ENCODE measurements at regions not wholly inside any gene's neighbourhood (a gene's known extent, or its start where the extent isn't known, plus 50 kb on each side); places are given as distances from the start of the nearest gene placed in this dataset.
"Not testable (repeated sequence)": the region's sequence is repeated elsewhere in the genome, so short reads cannot be mapped to it uniquely, and the experiment has no call there.

- Histone ChIP-seq H3K36me3 (ENCODE audit: control insufficient read depth, insufficient read depth, low read length) (no peaks in the 10 kb centered on the region), H3K27ac (ENCODE audit: low read length) (no peak overlapping the region), H3K9me3 (ENCODE audit: control insufficient read depth, low read depth, low read length) (no peaks in the 10 kb centered on the region), H3K4me1 (ENCODE audit: control insufficient read depth, insufficient read depth, low read length) (peaks cover 10% of the 10 kb centered on the region), H3K27me3 (ENCODE audit: control insufficient read depth, insufficient read depth, low read length) (no peaks in the 10 kb centered on the region), H3K4me3 (ENCODE audit: low read length) (no peak overlapping the region)
- DNase-seq, result no peak
- WGBS (ENCODE audit: insufficient coverage, low lambda C conversion rate), result no CpG with 5 or more reads among the region's 2 CpGs
These were observed 294.9 kb upstream of the BOD1L1 start for GRCh38 chr4:13922459-13922858.

GRCh38 chr4:13922873-13923645 is 295.5 kb upstream of the BOD1L1 start:
- WGBS (ENCODE audit: insufficient coverage, low lambda C conversion rate), result no CpG with 5 or more reads among the region's 4 CpGs
- no peaks in the 10 kb centered on the region for H3K9me3 ChIP-seq (ENCODE audit: control insufficient read depth, low read depth, low read length)
- DNase-seq, result no peak
- H3K4me1 ChIP-seq (ENCODE audit: control insufficient read depth, insufficient read depth, low read length), result peaks cover 7% of the 10 kb centered on the region
- H3K27ac ChIP-seq (ENCODE audit: low read length), result no peak overlapping the region
- no peaks in the 10 kb centered on the region for H3K36me3 ChIP-seq (ENCODE audit: control insufficient read depth, insufficient read depth, low read length)
- no peak overlapping the region for H3K4me3 ChIP-seq (ENCODE audit: low read length)
- no peaks in the 10 kb centered on the region for H3K27me3 ChIP-seq (ENCODE audit: control insufficient read depth, insufficient read depth, low read length)

- no CpG with 5 or more reads among the region's 1 CpG for WGBS (ENCODE audit: insufficient coverage, low lambda C conversion rate)
- not testable (repeated sequence) for H3K4me1 ChIP-seq (ENCODE audit: control insufficient read depth, insufficient read depth, low read length); H3K4me3 ChIP-seq (ENCODE audit: low read length); H3K27ac ChIP-seq (ENCODE audit: low read length); H3K36me3 ChIP-seq (ENCODE audit: control insufficient read depth, insufficient read depth, low read length); DNase-seq; H3K27me3 ChIP-seq (ENCODE audit: control insufficient read depth, insufficient read depth, low read length); H3K9me3 ChIP-seq (ENCODE audit: control insufficient read depth, low read depth, low read length)
These were observed 297.4 kb upstream of the BOD1L1 start for GRCh38 chr4:13924900-13925299.

GRCh38 chr4:13928214-13928613 is 300.7 kb upstream of the BOD1L1 start:
- Histone ChIP-seq H3K27ac (ENCODE audit: low read length) (no peak overlapping the region), H3K27me3 (ENCODE audit: control insufficient read depth, insufficient read depth, low read length) (no peaks in the 10 kb centered on the region), H3K4me1 (ENCODE audit: control insufficient read depth, insufficient read depth, low read length) (no peaks in the 10 kb centered on the region), H3K36me3 (ENCODE audit: control insufficient read depth, insufficient read depth, low read length) (no peaks in the 10 kb centered on the region), H3K4me3 (ENCODE audit: low read length) (no peak overlapping the region), H3K9me3 (ENCODE audit: control insufficient read depth, low read depth, low read length) (no peaks in the 10 kb centered on the region)
- WGBS (ENCODE audit: insufficient coverage, low lambda C conversion rate), result 60% methylated on average over 1 of the region's 7 CpGs
- DNase-seq, result no peak

- 67% methylated on average over 4 of the region's 4 CpGs for WGBS (ENCODE audit: insufficient coverage, low lambda C conversion rate)
- Histone ChIP-seq H3K4me3 (ENCODE audit: low read length) (no peak overlapping the region), H3K4me1 (ENCODE audit: control insufficient read depth, insufficient read depth, low read length) (no peaks in the 10 kb centered on the region), H3K36me3 (ENCODE audit: control insufficient read depth, insufficient read depth, low read length) (no peaks in the 10 kb centered on the region), H3K9me3 (ENCODE audit: control insufficient read depth, low read depth, low read length) (no peaks in the 10 kb centered on the region), H3K27me3 (ENCODE audit: control insufficient read depth, insufficient read depth, low read length) (no peaks in the 10 kb centered on the region), H3K27ac (ENCODE audit: low read length) (no peak overlapping the region)
- DNase-seq, result no peak
These were observed 302.6 kb upstream of the BOD1L1 start for GRCh38 chr4:13930155-13930554.

- Histone ChIP-seq H3K27me3 (ENCODE audit: control insufficient read depth, insufficient read depth, low read length) (no peaks in the 10 kb centered on the region), H3K9me3 (ENCODE audit: control insufficient read depth, low read depth, low read length) (no peaks in the 10 kb centered on the region), H3K4me3 (ENCODE audit: low read length) (no peak overlapping the region), H3K4me1 (ENCODE audit: control insufficient read depth, insufficient read depth, low read length) (no peaks in the 10 kb centered on the region), H3K27ac (ENCODE audit: low read length) (peak overlapping the region; percentile 3), H3K36me3 (ENCODE audit: control insufficient read depth, insufficient read depth, low read length) (no peaks in the 10 kb centered on the region)
- peak; percentile 52 to 59 for DNase-seq
- no CpG with 5 or more reads among the region's 4 CpGs for WGBS (ENCODE audit: insufficient coverage, low lambda C conversion rate)
These were observed 305.7 kb upstream of the BOD1L1 start for GRCh38 chr4:13933191-13933590.

GRCh38 chr4:13938299-13938698 is 310.8 kb upstream of the BOD1L1 start:
- Histone ChIP-seq H3K4me1 (ENCODE audit: control insufficient read depth, insufficient read depth, low read length) (no peaks in the 10 kb centered on the region), H3K27ac (ENCODE audit: low read length) (no peak overlapping the region), H3K4me3 (ENCODE audit: low read length) (no peak overlapping the region), H3K27me3 (ENCODE audit: control insufficient read depth, insufficient read depth, low read length) (no peaks in the 10 kb centered on the region), H3K9me3 (ENCODE audit: control insufficient read depth, low read depth, low read length) (no peaks in the 10 kb centered on the region), H3K36me3 (ENCODE audit: control insufficient read depth, insufficient read depth, low read length) (no peaks in the 10 kb centered on the region)
- no CpG with 5 or more reads among the region's 3 CpGs for WGBS (ENCODE audit: insufficient coverage, low lambda C conversion rate)
- DNase-seq, result no peak

- Histone ChIP-seq H3K36me3 (ENCODE audit: control insufficient read depth, insufficient read depth, low read length) (no peaks in the 10 kb centered on the region), H3K27ac (ENCODE audit: low read length) (no peak overlapping the region), H3K27me3 (ENCODE audit: control insufficient read depth, insufficient read depth, low read length) (no peaks in the 10 kb centered on the region), H3K4me3 (ENCODE audit: low read length) (no peak overlapping the region), H3K9me3 (ENCODE audit: control insufficient read depth, low read depth, low read length) (no peaks in the 10 kb centered on the region), H3K4me1 (ENCODE audit: control insufficient read depth, insufficient read depth, low read length) (no peaks in the 10 kb centered on the region)
- DNase-seq, result no peak
- no CpG with 5 or more reads among the region's 3 CpGs for WGBS (ENCODE audit: insufficient coverage, low lambda C conversion rate)
These were observed 313.4 kb upstream of the BOD1L1 start for GRCh38 chr4:13940921-13941320.

GRCh38 chr4:13942977-13943376 is 315.5 kb upstream of the BOD1L1 start:
- WGBS (ENCODE audit: insufficient coverage, low lambda C conversion rate), result no CpG with 5 or more reads among the region's 3 CpGs
- Histone ChIP-seq H3K4me3 (ENCODE audit: low read length) (no peak overlapping the region), H3K36me3 (ENCODE audit: control insufficient read depth, insufficient read depth, low read length) (no peaks in the 10 kb centered on the region), H3K9me3 (ENCODE audit: control insufficient read depth, low read depth, low read length) (no peaks in the 10 kb centered on the region), H3K27me3 (ENCODE audit: control insufficient read depth, insufficient read depth, low read length) (no peaks in the 10 kb centered on the region), H3K27ac (ENCODE audit: low read length) (no peak overlapping the region), H3K4me1 (ENCODE audit: control insufficient read depth, insufficient read depth, low read length) (no peaks in the 10 kb centered on the region)
- no peak for DNase-seq

- H3K36me3 ChIP-seq (ENCODE audit: control insufficient read depth, insufficient read depth, low read length), result no peaks in the 10 kb centered on the region
- H3K9me3 ChIP-seq (ENCODE audit: control insufficient read depth, low read depth, low read length), result no peaks in the 10 kb centered on the region
- H3K4me3 ChIP-seq (ENCODE audit: low read length), result no peak overlapping the region
- DNase-seq, result no peak
- no peaks in the 10 kb centered on the region for H3K4me1 ChIP-seq (ENCODE audit: control insufficient read depth, insufficient read depth, low read length)
- no peaks in the 10 kb centered on the region for H3K27me3 ChIP-seq (ENCODE audit: control insufficient read depth, insufficient read depth, low read length)
- H3K27ac ChIP-seq (ENCODE audit: low read length), result no peak overlapping the region
- WGBS (ENCODE audit: insufficient coverage, low lambda C conversion rate), result no CpG with 5 or more reads among the region's 10 CpGs
These were observed 316.6 kb upstream of the BOD1L1 start for GRCh38 chr4:13944095-13944511.

- DNase-seq, result no peak
- H3K4me3 ChIP-seq (ENCODE audit: low read length), result no peak overlapping the region
- no peaks in the 10 kb centered on the region for H3K36me3 ChIP-seq (ENCODE audit: control insufficient read depth, insufficient read depth, low read length)
- no peaks in the 10 kb centered on the region for H3K9me3 ChIP-seq (ENCODE audit: control insufficient read depth, low read depth, low read length)
- H3K27me3 ChIP-seq (ENCODE audit: control insufficient read depth, insufficient read depth, low read length), result no peaks in the 10 kb centered on the region
- no peak overlapping the region for H3K27ac ChIP-seq (ENCODE audit: low read length)
- WGBS (ENCODE audit: insufficient coverage, low lambda C conversion rate), result no CpG with 5 or more reads among the region's 1 CpG
- no peaks in the 10 kb centered on the region for H3K4me1 ChIP-seq (ENCODE audit: control insufficient read depth, insufficient read depth, low read length)
These were observed 320.4 kb upstream of the BOD1L1 start for GRCh38 chr4:13947921-13948320.
